COLO668 (cell line): ENCODE measurements at regions not wholly inside any gene's neighbourhood (a gene's known extent, or its start where the extent isn't known, plus 50 kb on each side); places are given as distances from the start of the nearest gene placed in this dataset.
"Not testable (repeated sequence)": the region's sequence is repeated elsewhere in the genome, so short reads cannot be mapped to it uniquely, and the experiment has no call there.

Source experiments
- DNase-seq: peaks from one replicate; lab custom pipeline; 2025; ENCODE audit not compliant: unreplicated experiment; lab: John Stamatoyannopoulos, UW

DNA sequence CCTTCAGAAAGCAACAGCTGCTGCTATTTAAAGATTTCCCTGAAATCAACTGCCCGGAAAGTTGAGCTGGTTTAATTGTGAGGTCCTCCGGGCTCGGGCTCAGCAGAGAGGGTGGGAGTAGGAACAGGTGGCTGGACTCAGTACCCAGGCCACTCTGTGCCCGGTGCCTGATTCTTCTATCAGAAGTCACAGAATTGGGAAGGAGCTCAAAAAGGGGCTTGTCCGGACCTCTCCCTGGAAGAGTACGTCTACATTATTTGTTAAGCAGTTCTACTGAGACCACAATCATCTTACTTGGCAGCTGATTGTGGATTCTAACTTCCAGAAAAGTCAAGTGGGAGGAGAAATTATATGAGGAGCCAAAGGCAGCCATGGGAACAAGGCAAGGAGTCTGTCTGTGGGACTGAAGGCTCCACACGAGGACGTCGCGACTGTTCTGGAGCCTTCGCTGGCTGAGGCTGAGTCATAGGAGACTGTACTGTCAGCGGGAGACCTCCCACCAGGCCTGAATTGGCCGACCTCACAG, 91.7 kb upstream of the ANKRD10 start:
- DNase-seq = no peak

DNA sequence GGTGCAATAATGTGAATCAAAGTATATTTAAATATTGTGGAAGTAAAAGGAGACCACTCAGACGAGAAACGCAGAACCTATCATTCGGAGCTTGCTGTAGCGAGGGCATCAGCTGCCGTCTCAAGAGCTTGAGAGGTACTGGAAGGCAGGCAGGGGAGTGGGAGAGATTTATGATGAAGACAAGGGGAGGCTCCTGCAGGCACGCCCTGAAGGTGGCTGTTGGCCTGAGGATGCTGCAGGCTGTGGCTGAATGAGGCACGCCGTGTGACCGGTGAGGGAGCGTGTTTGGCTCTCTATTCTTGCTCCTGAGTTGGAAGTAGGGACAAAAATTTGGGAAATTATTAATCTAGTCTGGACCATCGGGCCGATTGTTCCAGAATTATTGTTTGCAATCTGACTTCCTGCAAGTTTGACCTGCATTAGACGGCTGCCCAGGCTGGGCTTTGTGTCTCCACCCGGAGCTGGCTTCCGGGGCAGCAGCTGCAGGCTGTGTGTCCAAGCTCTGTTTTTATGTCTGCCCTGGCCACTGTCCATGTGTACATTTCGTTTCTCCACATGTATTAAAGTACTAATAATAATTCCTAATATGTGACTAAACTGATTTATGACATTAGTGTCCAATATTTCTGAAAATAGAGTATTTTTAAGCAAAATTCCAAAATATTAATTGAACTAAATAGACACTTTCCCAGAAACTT, 91.1 kb upstream of the ANKRD10 start:
- peak; percentile 65 for DNase-seq

DNA sequence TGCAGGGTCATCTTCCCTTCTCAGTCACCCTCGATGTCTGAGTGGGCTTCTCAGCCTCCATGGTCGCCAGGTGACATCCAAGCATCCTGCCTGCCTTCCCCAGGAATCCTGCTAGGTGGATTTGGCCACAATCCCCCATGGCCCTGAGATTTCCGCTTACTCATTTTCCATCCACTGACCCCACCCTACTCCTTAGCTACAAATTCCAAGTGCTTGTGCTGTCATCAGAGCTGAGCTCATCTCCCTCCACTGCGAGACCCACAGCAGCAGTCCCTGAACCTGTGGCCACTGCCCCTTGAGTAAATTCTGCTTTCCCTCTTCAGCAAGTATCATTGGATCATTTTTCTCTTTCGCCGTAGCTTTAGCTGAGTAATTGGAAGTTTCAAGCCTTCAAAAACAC, 90.5 kb upstream of the ANKRD10 start:
- no peak for DNase-seq

DNA sequence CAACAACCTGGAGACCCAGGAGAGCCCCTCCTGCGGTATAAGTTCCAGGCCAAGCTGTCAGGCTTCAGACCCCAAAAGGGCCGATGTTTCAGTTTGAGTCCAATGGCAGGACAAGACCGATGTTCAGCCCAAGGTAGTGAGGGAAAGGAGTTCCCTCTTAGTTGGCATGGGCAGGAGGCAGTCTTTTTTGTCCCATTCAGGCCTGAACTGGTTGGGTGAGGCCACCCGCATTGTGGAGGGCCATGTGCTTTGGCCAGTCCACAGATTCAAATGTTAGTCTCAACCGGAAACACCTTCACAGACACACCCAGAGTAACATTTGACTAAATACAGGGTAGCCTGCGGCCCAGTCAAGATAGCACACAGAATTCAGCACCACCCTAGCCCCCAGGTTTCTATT, 89.6 kb upstream of the ANKRD10 start:
- DNase-seq = no peak

DNA sequence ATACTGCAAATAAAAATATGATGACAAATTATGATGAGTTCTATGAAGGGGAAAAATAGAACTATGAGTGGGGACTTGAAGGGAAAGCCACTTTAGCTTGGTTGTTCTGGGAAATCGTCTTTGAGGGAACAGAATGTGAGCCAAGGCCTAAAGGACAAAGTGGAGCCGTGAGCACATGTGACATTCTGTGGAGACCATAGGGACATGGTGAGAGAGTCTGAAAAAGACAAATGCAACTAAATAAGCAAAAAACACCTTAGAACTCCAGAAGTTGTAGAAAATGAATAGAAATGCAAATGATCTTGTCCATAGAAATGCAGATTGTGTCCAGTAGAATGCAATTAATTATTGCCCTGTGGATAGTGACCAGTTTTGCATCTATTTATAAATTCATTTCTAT, 86.8 kb upstream of the ANKRD10 start:
- DNase-seq = no peak

DNA sequence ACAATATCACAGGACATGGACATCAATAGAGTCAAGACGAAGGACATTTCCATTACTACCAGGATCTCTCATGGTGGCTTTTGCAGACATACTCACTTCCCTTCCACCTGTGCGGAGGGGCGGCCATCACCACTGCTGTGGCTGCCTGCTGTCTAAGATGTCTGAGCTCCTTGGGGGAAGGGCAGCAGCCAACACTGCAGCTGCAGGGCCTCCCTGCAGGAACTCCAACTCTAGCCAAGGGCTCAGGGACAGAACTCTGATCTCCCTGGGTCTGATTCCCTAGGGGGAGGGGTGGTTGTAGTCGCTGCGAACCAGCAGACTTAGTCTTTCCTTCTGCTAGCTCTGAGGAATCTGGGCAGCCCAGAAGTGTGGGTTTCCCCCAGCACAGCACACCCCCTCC, 78.9 kb upstream of the ANKRD10 start:
- DNase-seq = no peak

DNA sequence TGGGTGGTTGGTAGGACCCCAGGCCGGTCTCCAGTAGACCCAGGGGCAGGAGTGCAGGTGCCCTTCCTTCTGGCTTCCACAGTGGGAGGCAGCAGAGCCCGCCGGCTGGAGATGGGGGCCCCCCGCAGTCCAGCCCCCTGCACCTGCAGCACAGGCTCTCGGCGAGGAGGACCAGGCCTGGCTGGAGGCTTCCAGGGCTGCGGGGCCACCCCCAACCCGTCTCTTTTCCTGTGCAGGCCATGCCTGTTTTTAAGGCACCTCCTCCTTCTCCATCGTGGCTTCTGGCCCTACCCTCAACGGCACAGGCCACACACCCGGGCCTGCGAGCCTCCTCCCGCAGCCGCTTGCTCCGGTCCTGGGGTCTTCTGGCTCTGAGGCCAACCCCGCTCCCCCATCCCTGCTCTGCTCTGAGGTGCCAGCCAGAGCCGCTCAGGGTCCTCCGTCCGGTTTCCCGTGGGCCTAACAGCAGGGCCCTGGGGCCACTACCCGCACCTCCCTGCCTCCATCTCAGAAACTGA, 77.2 kb upstream of the ANKRD10 start:
- no peak for DNase-seq

DNA sequence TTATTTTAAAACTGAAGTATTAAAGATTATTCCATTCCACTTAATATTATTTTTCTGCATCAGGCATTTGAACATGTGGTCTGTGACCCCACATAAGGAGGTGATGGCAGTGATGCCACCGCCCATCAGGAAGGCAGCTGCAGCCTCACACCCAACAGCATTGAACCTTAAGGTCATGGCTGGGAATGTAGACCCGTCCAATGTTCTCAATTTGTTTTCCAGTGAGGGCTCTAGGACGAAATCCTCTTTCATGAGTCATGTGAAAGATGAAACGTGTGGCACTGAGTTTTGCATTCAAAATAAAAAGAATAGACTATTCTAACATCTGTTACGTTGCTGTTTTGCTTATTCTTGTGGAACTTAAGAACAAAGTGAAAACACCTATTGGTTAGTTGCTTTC, 74.5 kb upstream of the ANKRD10 start:
- DNase-seq = no peak

DNA sequence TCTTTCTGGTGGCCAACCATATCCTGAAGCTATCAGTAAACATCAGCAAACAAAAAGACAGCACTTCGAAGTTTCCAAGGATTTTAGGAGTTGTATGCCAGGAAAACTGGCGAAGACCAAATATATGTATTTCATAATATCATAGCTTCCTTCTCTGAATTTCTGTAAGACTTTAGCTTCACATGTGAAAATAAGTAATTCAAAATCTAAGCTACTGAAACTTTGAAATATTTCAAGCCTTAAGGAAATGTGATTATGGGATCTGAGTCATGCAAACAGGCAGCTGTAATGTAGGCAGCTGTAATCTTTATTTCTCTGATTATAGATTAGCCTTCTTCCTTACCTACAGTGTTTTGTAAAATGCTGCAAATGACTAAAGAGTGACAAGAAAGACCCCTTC, 70.7 kb upstream of the ANKRD10 start:
- no peak for DNase-seq

DNA sequence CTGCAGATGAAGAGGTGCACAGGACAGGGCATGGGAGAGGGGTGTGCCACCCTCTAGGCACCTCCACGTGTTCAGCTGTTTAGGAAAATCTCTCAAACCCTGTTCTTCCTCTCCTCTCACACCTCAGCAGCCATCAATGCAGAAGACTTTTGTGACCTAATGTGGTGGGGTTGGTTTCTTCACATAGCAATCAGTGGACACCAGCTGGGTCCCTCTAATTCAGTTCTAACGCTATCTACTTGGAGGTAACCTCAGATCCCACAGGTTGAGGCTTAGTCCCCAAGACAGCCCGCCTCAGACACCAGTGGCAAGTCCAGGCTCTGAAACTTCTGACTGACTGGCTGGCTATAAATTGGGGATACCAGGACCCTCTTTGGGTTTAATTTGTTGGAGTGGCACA, 69.9 kb upstream of the ANKRD10 start:
- DNase-seq = no peak

DNA sequence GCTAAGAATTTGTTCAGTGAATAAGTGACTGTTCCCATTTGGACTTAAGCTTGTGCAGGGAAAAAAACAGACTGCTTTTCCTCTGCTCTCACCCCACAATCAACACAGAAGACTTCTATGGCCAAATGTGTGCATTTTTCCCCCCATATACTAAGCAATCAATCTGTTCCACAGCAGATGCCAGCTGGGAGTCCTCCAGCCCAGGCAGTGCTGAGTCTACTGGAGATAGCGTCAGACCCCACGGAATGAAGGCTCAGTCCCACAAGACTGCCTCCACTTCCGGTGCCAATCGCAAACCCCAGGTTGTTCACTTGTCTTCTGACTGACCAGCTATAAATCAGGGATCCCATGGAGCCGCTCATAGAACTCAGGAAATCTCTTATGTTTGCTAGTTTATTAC, 69.5 kb upstream of the ANKRD10 start:
- DNase-seq = no peak

DNA sequence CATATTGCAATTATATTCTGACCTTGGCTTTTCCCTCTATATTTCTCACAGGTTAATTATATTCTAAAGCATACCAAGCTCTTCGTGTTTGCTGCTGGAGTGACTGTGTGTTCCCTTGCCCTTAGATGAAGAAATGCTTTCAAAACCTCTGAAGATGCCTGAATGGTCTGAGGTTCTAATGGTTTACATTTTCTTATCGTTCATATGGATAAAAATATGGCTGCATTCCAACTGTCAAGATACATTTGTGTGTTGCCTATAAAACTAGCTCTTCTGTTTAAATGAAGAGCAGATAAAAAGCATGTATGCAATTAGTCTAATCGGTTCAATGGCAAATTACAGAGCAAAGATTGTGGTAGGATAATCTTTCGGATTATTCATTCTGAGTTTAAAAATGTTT, 68.4 kb upstream of the ANKRD10 start:
- DNase-seq = no peak

DNA sequence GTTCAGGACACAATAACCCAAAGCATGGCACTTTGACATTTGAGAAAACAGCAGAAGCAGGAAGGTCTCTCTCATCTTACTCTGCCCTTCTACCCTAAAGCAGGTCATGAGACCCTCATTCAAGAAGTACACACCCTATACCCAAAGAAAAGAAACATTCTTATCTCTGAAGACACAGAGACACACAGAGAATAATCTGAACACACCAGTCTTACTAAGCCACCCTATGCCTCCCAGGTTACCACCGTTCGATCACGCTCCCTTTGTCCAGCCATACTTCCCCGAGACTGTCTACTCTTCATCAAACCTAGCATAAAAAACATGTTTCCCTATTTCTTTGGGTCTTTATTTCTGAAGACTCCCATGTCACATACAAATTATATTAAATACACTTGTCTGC, 66.5 kb upstream of the ANKRD10 start:
- DNase-seq = no peak

DNA sequence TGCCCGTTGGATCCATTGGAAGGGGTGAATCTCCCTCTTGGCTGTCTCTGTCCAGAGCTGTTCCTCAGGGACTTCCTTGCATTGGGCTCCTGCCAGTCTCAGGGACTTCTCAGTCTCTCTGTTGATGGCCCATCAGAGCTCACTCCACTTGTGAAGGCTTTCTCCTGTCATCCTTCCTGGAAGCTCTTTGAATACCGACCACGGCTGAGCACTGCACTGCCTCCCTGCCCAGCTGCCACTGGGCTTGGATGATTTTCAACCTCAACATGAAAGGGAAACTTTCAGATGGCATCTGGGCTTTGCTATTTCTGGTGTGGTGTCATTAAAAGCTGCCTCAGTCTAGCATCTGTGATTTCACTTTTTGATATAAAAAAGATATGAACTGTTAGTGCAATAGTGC, 66.1 kb upstream of the ANKRD10 start:
- DNase-seq = no peak

DNA sequence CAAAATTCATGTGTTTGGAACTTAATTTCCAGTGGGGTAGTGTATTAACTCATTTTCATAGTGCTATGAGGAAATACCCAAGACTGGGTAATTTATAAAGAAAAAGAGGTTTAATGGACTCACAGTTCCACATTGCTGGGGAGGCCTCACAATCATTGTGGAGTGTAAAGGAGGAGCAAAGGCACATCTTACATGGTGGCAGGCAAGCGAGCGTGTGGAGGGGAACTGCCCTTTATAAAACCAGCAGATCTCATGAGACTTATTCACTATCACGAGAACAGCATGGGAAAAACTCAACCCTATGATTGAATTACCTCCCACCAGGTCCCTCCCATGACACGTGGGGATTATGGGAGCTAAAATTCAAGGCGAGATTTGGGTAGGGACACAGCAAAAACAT, 64.3 kb upstream of the ANKRD10 start:
- not testable (repeated sequence) for DNase-seq

DNA sequence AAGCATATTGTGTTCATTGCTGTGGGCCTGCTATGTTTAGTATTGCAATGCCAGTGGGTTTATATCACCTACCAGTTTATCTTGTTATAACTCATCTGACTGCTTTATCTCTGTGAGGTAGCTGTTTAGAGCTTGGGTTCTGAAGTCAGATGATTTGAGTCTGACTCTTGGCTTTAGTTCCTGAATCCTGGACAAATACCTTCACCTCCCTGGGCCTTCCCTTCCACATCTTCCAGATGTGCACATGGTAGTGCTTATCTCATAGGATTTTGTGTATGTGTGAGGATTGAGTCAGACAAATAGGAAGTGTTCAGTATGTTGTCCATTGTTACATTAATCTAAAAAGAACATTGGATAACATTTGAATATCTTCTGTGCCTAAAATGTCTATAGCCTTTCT, 63.5 kb upstream of the ANKRD10 start:
- no peak for DNase-seq

DNA sequence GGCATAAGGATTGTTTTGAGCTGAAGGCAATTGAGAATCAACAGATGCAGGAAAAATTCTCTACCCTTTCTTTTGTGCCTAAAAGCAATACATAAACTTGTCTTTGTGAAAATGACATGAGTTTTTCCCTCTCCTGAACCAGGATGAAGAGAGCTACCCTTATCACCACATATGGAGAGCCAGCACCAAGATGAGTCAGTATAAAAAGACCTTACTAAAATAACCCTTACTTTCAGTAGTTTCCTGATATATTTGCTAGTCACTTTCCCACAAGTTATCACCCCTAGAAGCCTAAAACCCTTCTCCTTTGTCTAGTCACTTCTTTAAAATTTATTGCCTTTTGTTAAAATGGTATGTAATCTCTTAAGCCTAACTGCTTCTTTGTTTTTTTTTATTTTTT, 61.9 kb upstream of the ANKRD10 start:
- no peak for DNase-seq

DNA sequence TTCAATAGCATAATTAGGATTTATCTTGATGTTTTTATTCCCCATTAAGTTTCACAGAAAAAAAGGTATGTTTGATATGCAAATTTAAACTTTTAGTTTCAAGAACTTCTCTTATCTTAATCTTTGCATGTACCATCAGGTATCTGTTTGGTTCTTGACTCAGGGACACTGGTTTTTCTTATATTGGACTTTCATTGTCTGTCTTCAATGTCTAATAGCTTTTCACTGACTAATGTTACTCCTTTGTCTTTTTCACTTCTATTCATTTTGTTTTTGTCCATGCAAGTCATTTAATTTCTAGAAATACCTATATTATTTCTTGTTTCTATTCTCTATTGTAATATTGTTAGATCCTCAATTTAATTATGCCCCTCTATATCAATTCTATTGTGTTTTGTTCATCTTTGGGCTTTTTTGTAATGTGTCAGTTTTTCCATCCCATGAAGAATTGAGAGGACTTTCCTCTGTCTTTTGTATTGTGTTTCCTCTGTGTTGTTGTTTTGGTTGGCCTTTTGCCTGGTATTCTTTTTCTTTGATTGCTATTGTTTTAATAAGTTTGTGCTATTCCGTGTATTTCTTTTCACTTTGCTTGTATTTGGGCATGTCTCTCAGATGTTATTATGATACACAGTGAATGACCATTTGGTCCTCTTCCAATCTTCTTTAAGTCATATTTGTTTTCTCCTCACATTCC, 58.3 kb upstream of the ANKRD10 start:
- no peak for DNase-seq

DNA sequence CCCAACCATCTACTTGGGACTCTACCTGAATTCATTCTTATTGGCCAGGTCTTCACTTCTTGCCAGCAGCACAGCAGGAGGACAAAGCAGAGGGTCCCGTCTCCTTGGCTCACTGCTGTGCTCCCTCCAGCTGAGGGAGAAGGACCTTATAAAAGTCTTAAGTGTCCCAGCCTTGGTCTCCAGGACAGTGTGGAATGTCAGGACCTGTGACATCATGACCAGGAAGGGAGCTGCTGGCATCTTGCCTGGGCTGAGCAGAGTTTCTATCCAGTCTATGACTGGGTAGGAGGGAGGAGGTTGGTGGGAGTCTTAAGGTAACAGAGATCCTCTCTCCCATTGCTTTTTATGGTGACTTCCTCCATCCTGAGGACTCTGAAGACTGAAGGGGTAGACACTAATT, 56.6 kb upstream of the ANKRD10 start:
- DNase-seq = no peak

DNA sequence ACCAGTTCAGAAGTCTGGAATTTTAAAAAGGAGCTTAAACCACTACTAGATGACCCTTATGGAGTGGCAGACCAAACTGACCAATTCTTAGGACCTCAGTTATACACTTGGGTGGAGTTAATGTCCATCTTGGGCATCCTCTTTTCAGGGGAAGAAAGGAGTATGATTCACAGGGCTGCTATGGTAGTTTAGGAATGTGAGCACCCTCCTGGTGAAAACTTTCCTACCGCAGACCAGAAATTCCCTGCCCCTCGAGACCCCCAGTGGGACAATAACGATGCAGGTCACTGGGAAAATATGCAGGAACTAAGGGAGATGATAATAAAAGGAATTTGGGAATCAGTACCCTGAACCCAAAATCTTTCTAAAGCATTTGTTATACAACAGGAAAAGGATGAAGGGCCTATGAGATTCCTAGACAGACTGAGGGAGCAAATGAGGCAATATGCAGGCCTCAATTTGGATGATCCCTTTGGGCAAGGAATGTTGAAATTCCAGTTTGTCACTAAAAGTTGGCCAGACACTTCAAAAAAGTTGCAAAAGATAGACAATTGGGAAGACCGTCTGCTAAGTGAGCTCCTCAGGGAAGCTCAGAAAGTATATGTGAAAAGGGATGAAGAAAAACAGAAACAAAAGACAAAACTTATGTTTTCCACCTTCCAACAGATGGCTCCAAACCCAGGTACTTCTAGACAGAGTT, 52.4 kb upstream of the ANKRD10 start:
- not testable (repeated sequence) for DNase-seq

DNA sequence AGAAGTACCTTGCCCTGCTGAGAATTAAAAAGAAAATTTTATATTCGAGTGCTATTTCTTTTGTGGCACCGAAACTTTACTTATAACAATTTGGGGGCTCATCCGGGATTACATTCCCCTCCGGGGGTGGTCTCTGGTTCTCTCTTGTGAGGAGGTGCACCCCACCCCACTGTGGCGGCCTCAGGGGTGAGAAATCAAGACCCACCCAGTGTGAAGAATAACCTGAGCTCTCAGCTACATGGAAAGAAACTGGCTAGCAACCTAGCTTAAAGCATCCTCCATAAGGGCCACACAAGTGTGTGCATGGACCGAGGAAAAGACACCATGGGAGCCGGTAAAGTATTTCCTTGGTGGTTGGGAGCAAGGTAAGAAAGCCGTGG, 50.9 kb upstream of the ANKRD10 start:
- no peak for DNase-seq
